ENCODE measurements at regions not wholly inside any gene's neighbourhood (a gene's known extent, or its start where the extent isn't known, plus 50 kb on each side); places are given as distances from the start of the nearest gene placed in this dataset.

- H3K4me1 Mint-ChIP-seq, result no peaks in the 10 kb centered on the region
- DNase-seq (ENCODE audit: low spot score in 2 of 2) (no peak), ATAC-seq (no peak)
- no peaks in the 10 kb centered on the region for H3K36me3 Mint-ChIP-seq
- no peak overlapping the region for H3K4me3 Mint-ChIP-seq
- H3K9me3 Mint-ChIP-seq, result peaks cover 23% of the 10 kb centered on the region
- H3K27ac Mint-ChIP-seq, result no peak overlapping the region
Observed at GRCh38 chr18:72107647-72108383, 436.3 kb downstream of the CBLN2 start.

- ATAC-seq (no peak), DNase-seq (ENCODE audit: low spot score in 2 of 2) (no peak)
- Mint-ChIP-seq H3K36me3 (no peaks in the 10 kb centered on the region), H3K27ac (no peak overlapping the region), H3K9me3 (peaks cover 18% of the 10 kb centered on the region), H3K4me1 (no peaks in the 10 kb centered on the region), H3K4me3 (no peak overlapping the region)
Observed at GRCh38 chr18:72104851-72105250, 439.3 kb downstream of the CBLN2 start.

GRCh38 chr18:72102412-72102811 lies 441.7 kb downstream of the CBLN2 start:
- H3K4me3 Mint-ChIP-seq, result no peak overlapping the region
- ATAC-seq (no peak), DNase-seq (ENCODE audit: low spot score in 2 of 2) (no peak)
- H3K36me3 Mint-ChIP-seq, result no peaks in the 10 kb centered on the region
- H3K9me3 Mint-ChIP-seq, result peaks cover 9% of the 10 kb centered on the region
- no peaks in the 10 kb centered on the region for H3K4me1 Mint-ChIP-seq
- no peak overlapping the region for H3K27ac Mint-ChIP-seq

- DNase-seq (ENCODE audit: low spot score in 2 of 2), result no peak
Observed at GRCh38 chr18:72100465-72101004, 443.6 kb downstream of the CBLN2 start.

GRCh38 chr18:72091369-72091768 lies 452.8 kb downstream of the CBLN2 start:
- ATAC-seq, result no peak

More at GRCh38 chr18:72100465-72101004, 443.6 kb downstream of the CBLN2 start:
- ATAC-seq, result no peak
- Mint-ChIP-seq H3K27ac (no peak overlapping the region), H3K9me3 (peaks cover 9% of the 10 kb centered on the region), H3K36me3 (no peaks in the 10 kb centered on the region), H3K4me1 (no peaks in the 10 kb centered on the region), H3K4me3 (no peak overlapping the region)

GRCh38 chr18:72089432-72089831 lies 454.7 kb downstream of the CBLN2 start:
- H3K4me1 Mint-ChIP-seq, result no peaks in the 10 kb centered on the region
- H3K27ac Mint-ChIP-seq, result no peak overlapping the region
- peaks cover 8% of the 10 kb centered on the region for H3K9me3 Mint-ChIP-seq
- DNase-seq (ENCODE audit: low spot score in 2 of 2), result no peak
- H3K36me3 Mint-ChIP-seq, result no peaks in the 10 kb centered on the region
- no peak overlapping the region for H3K4me3 Mint-ChIP-seq
- no peak for ATAC-seq

More at GRCh38 chr18:72091369-72091768, 452.8 kb downstream of the CBLN2 start:
- no peaks in the 10 kb centered on the region for H3K4me1 Mint-ChIP-seq
- peaks cover 5% of the 10 kb centered on the region for H3K9me3 Mint-ChIP-seq
- no peak for DNase-seq (ENCODE audit: low spot score in 2 of 2)
- no peak overlapping the region for H3K4me3 Mint-ChIP-seq
- no peaks in the 10 kb centered on the region for H3K36me3 Mint-ChIP-seq
- H3K27ac Mint-ChIP-seq, result no peak overlapping the region

GRCh38 chr18:72086421-72086820 lies 457.7 kb downstream of the CBLN2 start:
- Mint-ChIP-seq H3K4me1 (no peaks in the 10 kb centered on the region), H3K4me3 (no peak overlapping the region), H3K36me3 (no peaks in the 10 kb centered on the region), H3K9me3 (peaks cover 11% of the 10 kb centered on the region), H3K27ac (no peak overlapping the region)
- DNase-seq (ENCODE audit: low spot score in 2 of 2) (no peak), ATAC-seq (no peak)

- DNase-seq (ENCODE audit: low spot score in 2 of 2) (no peak), ATAC-seq (no peak)
- Mint-ChIP-seq H3K36me3 (no peaks in the 10 kb centered on the region), H3K4me3 (no peak overlapping the region), H3K4me1 (no peaks in the 10 kb centered on the region), H3K9me3 (peaks cover 9% of the 10 kb centered on the region), H3K27ac (no peak overlapping the region)
Observed at GRCh38 chr18:72075040-72075439, 469.1 kb downstream of the CBLN2 start.

GRCh38 chr18:72063001-72063400 lies 481.1 kb downstream of the CBLN2 start:
- H3K4me1 Mint-ChIP-seq, result no peaks in the 10 kb centered on the region
- no peak overlapping the region for H3K27ac Mint-ChIP-seq
- peaks cover 13% of the 10 kb centered on the region for H3K9me3 Mint-ChIP-seq
- H3K36me3 Mint-ChIP-seq, result no peaks in the 10 kb centered on the region
- H3K4me3 Mint-ChIP-seq, result no peak overlapping the region
- ATAC-seq (no peak), DNase-seq (ENCODE audit: low spot score in 2 of 2) (no peak)

- DNase-seq (ENCODE audit: low spot score in 2 of 2), result no peak
- no peaks in the 10 kb centered on the region for H3K4me1 Mint-ChIP-seq
- peaks cover 24% of the 10 kb centered on the region for H3K9me3 Mint-ChIP-seq
- H3K4me3 Mint-ChIP-seq, result no peak overlapping the region
- H3K27ac Mint-ChIP-seq, result no peak overlapping the region
- ATAC-seq, result no peak
- H3K36me3 Mint-ChIP-seq, result no peaks in the 10 kb centered on the region
Observed at GRCh38 chr18:72058851-72059250, 485.3 kb downstream of the CBLN2 start.

- Mint-ChIP-seq H3K9me3 (peaks cover 22% of the 10 kb centered on the region), H3K36me3 (no peaks in the 10 kb centered on the region), H3K27ac (no peak overlapping the region), H3K4me3 (no peak overlapping the region), H3K4me1 (no peaks in the 10 kb centered on the region)
- no peak for ATAC-seq
- no peak for DNase-seq (ENCODE audit: low spot score in 2 of 2)
Observed at GRCh38 chr18:72056171-72056570, 488.0 kb downstream of the CBLN2 start.

GRCh38 chr18:72041313-72042032 lies 502.7 kb downstream of the CBLN2 start:
- ATAC-seq (no peak), DNase-seq (ENCODE audit: low spot score in 2 of 2) (no peak)
- no peak overlapping the region for H3K4me3 Mint-ChIP-seq
- no peaks in the 10 kb centered on the region for H3K4me1 Mint-ChIP-seq
- H3K9me3 Mint-ChIP-seq, result peaks cover 9% of the 10 kb centered on the region
- H3K36me3 Mint-ChIP-seq, result no peaks in the 10 kb centered on the region
- no peak overlapping the region for H3K27ac Mint-ChIP-seq

- DNase-seq (ENCODE audit: low spot score in 2 of 2), result no peak
- peaks cover 18% of the 10 kb centered on the region for H3K9me3 Mint-ChIP-seq
- no peaks in the 10 kb centered on the region for H3K4me1 Mint-ChIP-seq
Observed at GRCh38 chr18:72013427-72013850, 530.7 kb downstream of the CBLN2 start.

GRCh38 chr18:71998547-71999097 lies 545.5 kb downstream of the CBLN2 start:
- no peak overlapping the region for H3K27ac Mint-ChIP-seq
- no peak overlapping the region for H3K4me3 Mint-ChIP-seq
- no peaks in the 10 kb centered on the region for H3K36me3 Mint-ChIP-seq
- no peak for ATAC-seq
- H3K9me3 Mint-ChIP-seq, result peaks cover 14% of the 10 kb centered on the region
- no peak for DNase-seq (ENCODE audit: low spot score in 2 of 2)
- H3K4me1 Mint-ChIP-seq, result no peaks in the 10 kb centered on the region

More at GRCh38 chr18:72013427-72013850, 530.7 kb downstream of the CBLN2 start:
- ATAC-seq, result no peak
- no peaks in the 10 kb centered on the region for H3K36me3 Mint-ChIP-seq
- no peak overlapping the region for H3K4me3 Mint-ChIP-seq
- no peak overlapping the region for H3K27ac Mint-ChIP-seq

GRCh38 chr18:71995904-71996465 lies 548.2 kb downstream of the CBLN2 start:
- no peak for DNase-seq (ENCODE audit: low spot score in 2 of 2)
- no peaks in the 10 kb centered on the region for H3K4me1 Mint-ChIP-seq
- ATAC-seq, result no peak
- peaks cover 14% of the 10 kb centered on the region for H3K9me3 Mint-ChIP-seq
- no peaks in the 10 kb centered on the region for H3K36me3 Mint-ChIP-seq
- no peak overlapping the region for H3K4me3 Mint-ChIP-seq
- no peak overlapping the region for H3K27ac Mint-ChIP-seq
